HL-60 (cell line): ENCODE measurements at regions not wholly inside any gene's neighbourhood (a gene's known extent, or its start where the extent isn't known, plus 50 kb on each side); places are given as distances from the start of the nearest gene placed in this dataset.

ENCODE experiments used
- DNase-seq, 2 experiments: peaks; one replicate each; pipeline ENCODE4 v3.0.0-alpha.2; 2010 to 2020; ENCODE audit warnings: low read depth in 1 of 2, low spot score in 1 of 2
- H3K27ac ChIP-seq: fragments of 250-450 bp; sonication (Bioruptor Pico); replicated peaks from 2 replicates; pipeline ENCODE4 v1.5.1; 2020; ENCODE audit warnings: mild to moderate bottlenecking, moderate library complexity
- H3K27me3 ChIP-seq: fragments of 250-450 bp; sonication (Bioruptor Pico); 2 replicates; pipeline ENCODE4 v1.5.1; 2021; ENCODE audit warnings: mild to moderate bottlenecking, moderate library complexity; ENCODE audit not compliant: insufficient read depth, poor library complexity, severe bottlenecking
- H3K4me3 ChIP-seq: replicated peaks from 2 replicates; pipeline ENCODE4 v1.5.1; 2011; ENCODE audit warnings: mild to moderate bottlenecking, control low read depth, low read length; ENCODE audit not compliant: insufficient read depth
- CTCF ChIP-seq: IDR thresholded peaks from one replicate; pipeline ENCODE4 v1.5.1; 2011; ENCODE audit warnings: low read length, control low read depth, inconsistent platforms; ENCODE audit not compliant: insufficient read depth
- GABPA ChIP-seq: IDR thresholded peaks from 2 replicates; pipeline ENCODE4 v1.6.1; 2012; ENCODE audit warnings: low read depth
- POLR2AphosphoS5 ChIP-seq: IDR thresholded peaks from 2 replicates; pipeline ENCODE4 v1.6.1; 2012; ENCODE audit warnings: low read depth
- SPI1 ChIP-seq: IDR thresholded peaks from 2 replicates; pipeline ENCODE4 v1.6.1; 2012; ENCODE audit warnings: low read depth, mild to moderate bottlenecking, borderline replicate concordance
- TF ChIP-seq, protein P1 (sequence below): IDR thresholded peaks from 2 replicates; pipeline ENCODE4 v1.6.1; 2012; ENCODE audit warnings: low read depth; ENCODE audit not compliant: insufficient replicate concordance

- Histone ChIP-seq H3K27ac (no peak overlapping the region), H3K4me3 (no peak overlapping the region), H3K27me3 (no peaks in the 10 kb centered on the region)
- no peak for DNase-seq
- TF ChIP-seq GABPA (no peak), SPI1 (no peak)
Measured at GRCh38 chr6:40932366-40932765, 106.7 kb downstream of the UNC5CL start.

- no peak overlapping the region for H3K4me3 ChIP-seq
- H3K27me3 ChIP-seq = no peaks in the 10 kb centered on the region
- TF ChIP-seq GABPA (no peak), SPI1 (no peak), CTCF (no peak), POLR2AphosphoS5 (no peak)
- TF ChIP-seq, protein P1, sequence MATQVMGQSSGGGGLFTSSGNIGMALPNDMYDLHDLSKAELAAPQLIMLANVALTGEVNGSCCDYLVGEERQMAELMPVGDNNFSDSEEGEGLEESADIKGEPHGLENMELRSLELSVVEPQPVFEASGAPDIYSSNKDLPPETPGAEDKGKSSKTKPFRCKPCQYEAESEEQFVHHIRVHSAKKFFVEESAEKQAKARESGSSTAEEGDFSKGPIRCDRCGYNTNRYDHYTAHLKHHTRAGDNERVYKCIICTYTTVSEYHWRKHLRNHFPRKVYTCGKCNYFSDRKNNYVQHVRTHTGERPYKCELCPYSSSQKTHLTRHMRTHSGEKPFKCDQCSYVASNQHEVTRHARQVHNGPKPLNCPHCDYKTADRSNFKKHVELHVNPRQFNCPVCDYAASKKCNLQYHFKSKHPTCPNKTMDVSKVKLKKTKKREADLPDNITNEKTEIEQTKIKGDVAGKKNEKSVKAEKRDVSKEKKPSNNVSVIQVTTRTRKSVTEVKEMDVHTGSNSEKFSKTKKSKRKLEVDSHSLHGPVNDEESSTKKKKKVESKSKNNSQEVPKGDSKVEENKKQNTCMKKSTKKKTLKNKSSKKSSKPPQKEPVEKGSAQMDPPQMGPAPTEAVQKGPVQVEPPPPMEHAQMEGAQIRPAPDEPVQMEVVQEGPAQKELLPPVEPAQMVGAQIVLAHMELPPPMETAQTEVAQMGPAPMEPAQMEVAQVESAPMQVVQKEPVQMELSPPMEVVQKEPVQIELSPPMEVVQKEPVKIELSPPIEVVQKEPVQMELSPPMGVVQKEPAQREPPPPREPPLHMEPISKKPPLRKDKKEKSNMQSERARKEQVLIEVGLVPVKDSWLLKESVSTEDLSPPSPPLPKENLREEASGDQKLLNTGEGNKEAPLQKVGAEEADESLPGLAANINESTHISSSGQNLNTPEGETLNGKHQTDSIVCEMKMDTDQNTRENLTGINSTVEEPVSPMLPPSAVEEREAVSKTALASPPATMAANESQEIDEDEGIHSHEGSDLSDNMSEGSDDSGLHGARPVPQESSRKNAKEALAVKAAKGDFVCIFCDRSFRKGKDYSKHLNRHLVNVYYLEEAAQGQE = no peak
- DNase-seq = no peak
- H3K27ac ChIP-seq = no peak overlapping the region
Measured at GRCh38 chr6:40931931-40932330, 107.1 kb downstream of the UNC5CL start.

- Histone ChIP-seq H3K27ac (no peak overlapping the region), H3K27me3 (no peaks in the 10 kb centered on the region), H3K4me3 (no peak overlapping the region)
- no peak for TF ChIP-seq GABPA
- TF ChIP-seq CTCF = no peak
- TF ChIP-seq POLR2AphosphoS5 = no peak
- TF ChIP-seq SPI1 = no peak
- TF ChIP-seq, protein P1 = no peak
- DNase-seq = no peak
Measured at GRCh38 chr6:40930555-40930954, 108.5 kb downstream of the UNC5CL start.

DNA sequence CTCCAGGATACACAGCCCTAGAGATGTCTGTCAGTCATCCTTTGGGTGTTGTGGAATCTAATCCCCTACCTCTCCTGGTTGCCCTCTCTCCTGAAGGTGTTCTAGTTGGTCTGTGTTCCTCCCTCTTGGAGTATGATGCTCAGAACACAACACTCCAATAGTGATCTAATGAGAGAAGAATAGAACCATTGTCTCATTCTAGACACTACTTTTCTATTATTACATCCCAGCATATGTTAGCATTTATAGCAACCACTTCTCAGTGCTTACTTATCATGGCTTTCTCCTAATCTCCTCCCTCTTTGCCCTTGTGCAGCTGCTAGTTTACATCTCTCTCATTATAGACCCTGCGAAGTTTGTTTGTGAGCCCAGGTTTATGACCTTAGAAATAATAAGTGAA lies 109.0 kb downstream of the UNC5CL start:
- no peak for DNase-seq
- no peaks in the 10 kb centered on the region for H3K27me3 ChIP-seq
- no peak for TF ChIP-seq CTCF
- TF ChIP-seq POLR2AphosphoS5 = no peak
- TF ChIP-seq SPI1 = no peak
- TF ChIP-seq, protein P1 = no peak
- no peak for TF ChIP-seq GABPA

More for the DNA sequence above, 109.0 kb downstream of the UNC5CL start:
- no peak overlapping the region for H3K4me3 ChIP-seq
- H3K27ac ChIP-seq = no peak overlapping the region
